ENCODE measurements at regions not wholly inside any gene's neighbourhood (a gene's known extent, or its start where the extent isn't known, plus 50 kb on each side); places are given as distances from the start of the nearest gene placed in this dataset.

DNA sequence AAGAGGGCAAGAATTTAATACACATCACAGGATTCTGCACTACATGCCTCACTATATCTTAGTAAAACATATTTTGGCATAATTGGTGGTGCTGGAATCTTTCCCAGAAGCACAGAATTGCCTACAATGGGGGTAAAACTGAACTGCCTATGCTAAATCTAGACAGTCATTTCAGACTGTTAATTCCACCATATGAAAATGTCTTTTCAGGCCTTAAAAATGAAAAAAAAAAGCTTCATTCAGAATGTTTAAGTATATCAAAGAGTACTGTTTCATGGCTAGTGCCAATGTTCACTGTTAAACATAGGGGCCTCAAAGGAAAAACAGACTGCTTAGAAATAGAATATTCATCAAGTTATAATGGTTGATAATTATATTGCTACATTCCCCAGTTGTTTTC, 797.0 kb downstream of the PCDH19 start:
- TF ChIP-seq CTCF (conservative IDR thresholded peaks at IDR 0.05; ENCODE audit: low read depth, low read length): no peak

GRCh38 chrX:99603091-99603814, 806.8 kb downstream of the PCDH19 start:
- H3K9ac ChIP-seq: no peak overlapping the region
- no peaks in the 10 kb centered on the region for H3K27me3 ChIP-seq (ENCODE audit: insufficient read depth, low read depth)
- no peak overlapping the region for H3K27ac ChIP-seq
- no peak overlapping the region for H3K4me3 ChIP-seq (IDR thresholded peaks at IDR 0.05; ENCODE audit: insufficient read depth, low read depth, low read length)
- H3K36me3 ChIP-seq (ENCODE audit: insufficient read depth): no peaks in the 10 kb centered on the region
- H3K4me2 ChIP-seq: no peak overlapping the region
- no peaks in the 10 kb centered on the region for H3K4me1 ChIP-seq (ENCODE audit: low read depth, poor library complexity, severe bottlenecking)
- H2AFZ ChIP-seq (ENCODE audit: low read depth): no peak overlapping the region
- H4K20me1 ChIP-seq (ENCODE audit: insufficient read depth): no peaks in the 10 kb centered on the region
- TF ChIP-seq CTCF (conservative IDR thresholded peaks at IDR 0.05; ENCODE audit: low read depth, low read length): no peak
- no peaks in the 10 kb centered on the region for H3K79me2 ChIP-seq (ENCODE audit: insufficient read depth, low read depth)

More for the DNA sequence above, 797.0 kb downstream of the PCDH19 start:
- H3K36me3 ChIP-seq (ENCODE audit: insufficient read depth): no peaks in the 10 kb centered on the region
- no peak overlapping the region for H3K9ac ChIP-seq
- no peaks in the 10 kb centered on the region for H3K4me1 ChIP-seq (ENCODE audit: low read depth, poor library complexity, severe bottlenecking)
- H3K79me2 ChIP-seq (ENCODE audit: insufficient read depth, low read depth): no peaks in the 10 kb centered on the region
- no peaks in the 10 kb centered on the region for H4K20me1 ChIP-seq (ENCODE audit: insufficient read depth)
- no peak overlapping the region for H3K4me2 ChIP-seq
- H3K27ac ChIP-seq: no peak overlapping the region
- no peaks in the 10 kb centered on the region for H3K27me3 ChIP-seq (ENCODE audit: insufficient read depth, low read depth)
- H2AFZ ChIP-seq (ENCODE audit: low read depth): no peak overlapping the region
- no peak overlapping the region for H3K4me3 ChIP-seq (IDR thresholded peaks at IDR 0.05; ENCODE audit: insufficient read depth, low read depth, low read length)

- Histone ChIP-seq H3K9ac (no peak overlapping the region), H3K4me3 (IDR thresholded peaks at IDR 0.05; ENCODE audit: insufficient read depth, low read depth, low read length) (no peak overlapping the region), H2AFZ (ENCODE audit: low read depth) (no peak overlapping the region), H3K27me3 (ENCODE audit: insufficient read depth, low read depth) (no peaks in the 10 kb centered on the region), H3K4me2 (no peak overlapping the region), H3K4me1 (ENCODE audit: low read depth, poor library complexity, severe bottlenecking) (no peaks in the 10 kb centered on the region), H4K20me1 (ENCODE audit: insufficient read depth) (no peaks in the 10 kb centered on the region), H3K79me2 (ENCODE audit: insufficient read depth, low read depth) (no peaks in the 10 kb centered on the region), H3K27ac (no peak overlapping the region), H3K36me3 (ENCODE audit: insufficient read depth) (no peaks in the 10 kb centered on the region)
- no peak for TF ChIP-seq CTCF (conservative IDR thresholded peaks at IDR 0.05; ENCODE audit: low read depth, low read length)
These were observed 808.0 kb downstream of the PCDH19 start for GRCh38 chrX:99602107-99602506.

- Histone ChIP-seq H4K20me1 (ENCODE audit: insufficient read depth) (no peaks in the 10 kb centered on the region), H3K9ac (no peak overlapping the region), H3K79me2 (ENCODE audit: insufficient read depth, low read depth) (no peaks in the 10 kb centered on the region), H3K4me1 (ENCODE audit: low read depth, poor library complexity, severe bottlenecking) (no peaks in the 10 kb centered on the region), H3K4me2 (no peak overlapping the region), H3K4me3 (IDR thresholded peaks at IDR 0.05; ENCODE audit: insufficient read depth, low read depth, low read length) (no peak overlapping the region), H3K27me3 (ENCODE audit: insufficient read depth, low read depth) (no peaks in the 10 kb centered on the region), H3K36me3 (ENCODE audit: insufficient read depth) (no peaks in the 10 kb centered on the region), H2AFZ (ENCODE audit: low read depth) (no peak overlapping the region), H3K27ac (no peak overlapping the region)
- no peak for TF ChIP-seq CTCF (conservative IDR thresholded peaks at IDR 0.05; ENCODE audit: low read depth, low read length)
These were observed 821.1 kb downstream of the PCDH19 start for GRCh38 chrX:99588936-99589335.

Data from KMS-11 (cell line).